Loucy (cell line): ENCODE measurements at regions not wholly inside any gene's neighbourhood (a gene's known extent, or its start where the extent isn't known, plus 50 kb on each side); places are given as distances from the start of the nearest gene placed in this dataset.

ENCODE experiments used
- EZH2phosphoT487 ChIP-seq: fragments of 200-600 bp; IDR thresholded peaks from 2 replicates; pipeline ENCODE4 v1.6.1; 2018; ENCODE audit warnings: antibody characterized with exemption, mild to moderate bottlenecking, moderate library complexity, borderline replicate concordance
- TF ChIP-seq, protein P1 (sequence below): fragments of 200-600 bp; sonication (generic); conservative IDR thresholded peaks from 2 replicates; pipeline ENCODE4 v1.5.1; 2014; ENCODE audit warnings: mild to moderate bottlenecking, antibody characterized with exemption, low read length

DNA sequence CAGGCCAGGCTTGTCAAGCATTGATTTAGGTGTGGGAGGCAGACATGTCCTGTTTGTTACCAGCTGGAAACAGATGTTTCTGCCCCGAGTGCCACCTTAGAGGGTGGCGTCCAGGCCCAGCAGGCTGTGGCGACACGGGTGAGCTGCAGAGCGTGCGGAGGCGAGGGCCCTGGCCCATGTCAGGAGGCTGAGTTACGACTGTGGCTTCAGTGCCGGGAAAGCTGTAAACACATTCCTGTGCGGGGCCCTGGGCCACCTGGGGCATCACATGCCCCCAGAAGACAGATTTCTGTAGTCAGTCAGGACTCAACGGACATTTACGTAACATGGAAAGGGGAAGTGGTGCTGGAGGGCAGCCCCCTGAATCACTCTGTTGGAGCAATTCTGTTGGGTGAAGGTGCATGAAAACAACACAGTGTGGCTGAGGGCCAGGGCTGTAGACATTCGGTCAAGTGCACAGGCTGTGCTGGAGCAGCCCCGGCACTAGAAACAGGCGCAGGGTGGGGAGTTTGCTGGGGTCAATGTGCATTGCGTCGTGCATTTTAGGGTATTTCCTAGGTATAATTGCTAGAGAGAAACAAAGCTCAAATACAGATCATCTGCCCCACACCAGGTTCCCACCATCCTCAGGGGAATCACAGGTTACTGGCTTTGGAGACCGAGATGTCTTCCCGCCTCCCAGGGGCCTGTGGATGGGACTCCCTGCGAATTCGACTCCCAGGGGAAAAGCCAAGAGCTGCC lies 291.8 kb downstream of the TMEM121 start:
- TF ChIP-seq, protein P1, sequence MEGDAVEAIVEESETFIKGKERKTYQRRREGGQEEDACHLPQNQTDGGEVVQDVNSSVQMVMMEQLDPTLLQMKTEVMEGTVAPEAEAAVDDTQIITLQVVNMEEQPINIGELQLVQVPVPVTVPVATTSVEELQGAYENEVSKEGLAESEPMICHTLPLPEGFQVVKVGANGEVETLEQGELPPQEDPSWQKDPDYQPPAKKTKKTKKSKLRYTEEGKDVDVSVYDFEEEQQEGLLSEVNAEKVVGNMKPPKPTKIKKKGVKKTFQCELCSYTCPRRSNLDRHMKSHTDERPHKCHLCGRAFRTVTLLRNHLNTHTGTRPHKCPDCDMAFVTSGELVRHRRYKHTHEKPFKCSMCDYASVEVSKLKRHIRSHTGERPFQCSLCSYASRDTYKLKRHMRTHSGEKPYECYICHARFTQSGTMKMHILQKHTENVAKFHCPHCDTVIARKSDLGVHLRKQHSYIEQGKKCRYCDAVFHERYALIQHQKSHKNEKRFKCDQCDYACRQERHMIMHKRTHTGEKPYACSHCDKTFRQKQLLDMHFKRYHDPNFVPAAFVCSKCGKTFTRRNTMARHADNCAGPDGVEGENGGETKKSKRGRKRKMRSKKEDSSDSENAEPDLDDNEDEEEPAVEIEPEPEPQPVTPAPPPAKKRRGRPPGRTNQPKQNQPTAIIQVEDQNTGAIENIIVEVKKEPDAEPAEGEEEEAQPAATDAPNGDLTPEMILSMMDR = no peak
- TF ChIP-seq EZH2phosphoT487 = no peak
